MCF 10A (cell line): ENCODE measurements at regions not wholly inside any gene's neighbourhood (a gene's known extent, or its start where the extent isn't known, plus 50 kb on each side); places are given as distances from the start of the nearest gene placed in this dataset.

Source experiments
- BruUV-seq: library from RNA; stranded (reverse); fragments of 400-500 nt; replicated peaks from 2 replicates; lab custom pipeline; 2021; lab: Mats Ljungman, UMichigan
- CTCF ChIA-PET: fragments of 300-600 bp; sonication (Branson Sonifier 250); formaldehyde crosslinking; extraction: SDS; loops from one replicate; lab custom pipeline; 2021; ENCODE audit warnings: antibody characterized with exemption, inconsistent platforms; lab: Yijun Ruan, JAX
- POLR2A ChIA-PET: fragments of 300-600, 350-650 bp; sonication (Branson Sonifier 250); formaldehyde crosslinking; extraction: SDS; loops from one replicate; lab custom pipeline; 2020; ENCODE audit warnings: antibody characterized with exemption, inconsistent platforms; lab: Yijun Ruan, JAX
- DNase-seq: peaks from one replicate; pipeline ENCODE4 v3.0.0-alpha.2; 2018; ENCODE audit not compliant: unreplicated experiment
- H3K27ac Mint-ChIP-seq: one replicate; pipeline ENCODE4 v1.8.0; 2022; ENCODE audit warnings: mild to moderate bottlenecking, low read depth, mixed read lengths; ENCODE audit not compliant: unreplicated experiment
- H3K27me3 Mint-ChIP-seq: one replicate; pipeline ENCODE4 v1.8.0; 2022; ENCODE audit warnings: mixed read lengths; ENCODE audit not compliant: insufficient read depth, unreplicated experiment
- H3K36me3 Mint-ChIP-seq: one replicate; pipeline ENCODE4 v1.8.0; 2022; ENCODE audit warnings: mild to moderate bottlenecking, moderate library complexity, mixed read lengths; ENCODE audit not compliant: insufficient read depth, unreplicated experiment
- H3K4me1 Mint-ChIP-seq: one replicate; pipeline ENCODE4 v1.8.0; 2022; ENCODE audit warnings: mixed read lengths; ENCODE audit not compliant: insufficient read depth, unreplicated experiment
- H3K4me3 Mint-ChIP-seq: one replicate; pipeline ENCODE4 v1.8.0; 2022; ENCODE audit warnings: mild to moderate bottlenecking, moderate library complexity, mixed read lengths; ENCODE audit not compliant: unreplicated experiment
- H3K9me3 Mint-ChIP-seq: one replicate; pipeline ENCODE4 v1.8.0; 2022; ENCODE audit warnings: mixed read lengths; ENCODE audit not compliant: unreplicated experiment
- CTCF ChIP-seq: fragments of 200-600 bp; IDR thresholded peaks from one replicate; pipeline ENCODE4 v1.8.0; 2022; ENCODE audit warnings: antibody characterized with exemption, mild to moderate bottlenecking; ENCODE audit not compliant: unreplicated experiment
- intact Hi-C: fragments of 100-400 bp; cut with micrococcal nuclease; formaldehyde crosslinking; loops from 2 replicates; pipeline ENCODE4 v1.14.1; 2022

- CTCF ChIA-PET: interaction anchor here (1.0 kb wide), 1 partner anchor 11 kb away, joined by 3 read pairs; no protein-coding TSS in a partner anchor
- Mint-ChIP-seq H3K36me3 (peaks cover 6% of the 10 kb centered on the region), H3K27me3 (no peaks in the 10 kb centered on the region), H3K9me3 (peaks cover 7% of the 10 kb centered on the region), H3K4me3 (no peak overlapping the region), H3K4me1 (peaks cover 7% of the 10 kb centered on the region), H3K27ac (peak overlapping the region; percentile 57)
- TF ChIP-seq CTCF: no peak
- DNase-seq: no peak
- intact Hi-C loops: no loop called here
- POLR2A ChIA-PET: interaction anchor here (1.8 kb wide), 1 partner anchor 290 kb away, joined by 4 read pairs; the partner anchor contains the start of gene C1D
- BruUV-seq: no TSS peak
Measured at GRCh38 chr2:67772216-67773170, 290.3 kb downstream of the C1D start.

- TF ChIP-seq CTCF: no peak
- ChIA-PET CTCF (no interaction called here), POLR2A (interaction anchor here (1.6 kb wide), 1 partner anchor 11 kb away, joined by 5 read pairs; no protein-coding TSS in a partner anchor)
- Mint-ChIP-seq H3K27me3 (no peaks in the 10 kb centered on the region), H3K9me3 (peaks cover 7% of the 10 kb centered on the region), H3K27ac (no peak overlapping the region), H3K4me3 (no peak overlapping the region), H3K4me1 (peaks cover 7% of the 10 kb centered on the region), H3K36me3 (peaks cover 2% of the 10 kb centered on the region)
- no peak for DNase-seq
- no TSS peak for BruUV-seq
- intact Hi-C loops: no loop called here
Measured at GRCh38 chr2:67773851-67774250, 289.0 kb downstream of the C1D start.

- TF ChIP-seq CTCF: no peak
- POLR2A ChIA-PET: interaction anchor here (0.6 to 1.1 kb wide), 3 partner anchors 10 to 753 kb away, joined by 3 read pairs; no protein-coding TSS in a partner anchor
- no peak overlapping the region for H3K4me3 Mint-ChIP-seq
- no peaks in the 10 kb centered on the region for H3K36me3 Mint-ChIP-seq
- BruUV-seq: no TSS peak
- CTCF ChIA-PET: no interaction called here
- intact Hi-C loops: no loop called here
- peaks cover 22% of the 10 kb centered on the region for H3K4me1 Mint-ChIP-seq
- DNase-seq: no peak
- H3K27ac Mint-ChIP-seq: no peak overlapping the region
- no peaks in the 10 kb centered on the region for H3K27me3 Mint-ChIP-seq
- peaks cover 7% of the 10 kb centered on the region for H3K9me3 Mint-ChIP-seq
Measured at GRCh38 chr2:67776276-67776675, 286.5 kb downstream of the C1D start.

- Mint-ChIP-seq H3K4me3 (no peak overlapping the region), H3K4me1 (peaks cover 22% of the 10 kb centered on the region), H3K27me3 (no peaks in the 10 kb centered on the region), H3K36me3 (no peaks in the 10 kb centered on the region), H3K9me3 (peaks cover 7% of the 10 kb centered on the region), H3K27ac (no peak overlapping the region)
- POLR2A ChIA-PET: interaction anchor here (1.1 kb wide), 1 partner anchor 10 kb away, joined by 3 read pairs; no protein-coding TSS in a partner anchor
- BruUV-seq: no TSS peak
- TF ChIP-seq CTCF: no peak
- CTCF ChIA-PET: interaction anchor here (0.8 kb wide), 1 partner anchor 19 kb away, joined by 3 read pairs; no protein-coding TSS in a partner anchor
- DNase-seq: no peak
- intact Hi-C loops: no loop called here
Measured at GRCh38 chr2:67777010-67777409, 285.8 kb downstream of the C1D start.
